HepG2 (cell line): ENCODE measurements at regions not wholly inside any gene's neighbourhood (a gene's known extent, or its start where the extent isn't known, plus 50 kb on each side); places are given as distances from the start of the nearest gene placed in this dataset.

Source experiments
- ATAC-seq: fragments of 200-7000 bp; cut with Tn5 transposase; 3 replicates; pipeline ENCODE4 v1.9.1; 2020; ENCODE audit warnings: mild to moderate bottlenecking, moderate library complexity
- BruUV-seq: library from RNA; stranded (reverse); fragments of 400-500 nt; replicated peaks from 2 replicates; lab custom pipeline; 2021; lab: Mats Ljungman, UMichigan
- CTCF ChIA-PET: fragments of 300-600 bp; formaldehyde crosslinking; extraction: SDS; loops from one replicate; lab custom pipeline; 2021; ENCODE audit warnings: low total read pairs, inconsistent platforms, low intra/inter-chr PET ratio; lab: Yijun Ruan, JAX
- POLR2A ChIA-PET: fragments of 350-600 bp; sonication (Branson Sonifier 250); formaldehyde crosslinking; loops from one replicate; lab custom pipeline; 2020; ENCODE audit warnings: antibody characterized with exemption, inconsistent platforms; lab: Yijun Ruan, JAX
- DNase-seq: peaks from one replicate; pipeline ENCODE4 v3.0.0-alpha.2; 2015; ENCODE audit warnings: low spot score
- FAIRE-seq: peaks from 3 replicates; lab custom pipeline; 2011; peaks lifted over from hg19 to GRCh38; lab: Jason Lieb, UNC
- H2AFZ ChIP-seq: one replicate; pipeline ENCODE4 v1.6.1; 2011; ENCODE audit warnings: low read length, inconsistent platforms
- H3K27ac ChIP-seq: fragments of 300-600 bp; 3 replicates; pipeline ENCODE4 v1.8.0; 2011; ENCODE audit warnings: mixed run types, mild to moderate bottlenecking, mixed read lengths, low read length, inconsistent platforms; ENCODE audit not compliant: insufficient read depth; ENCODE audit errors: extremely low read length
- H3K27me3 ChIP-seq, 2 experiments: fragments of 200-600 bp in 1 of 2; 2 replicates in 1 of 2; 3 replicates in 1 of 2; pipeline versions ENCODE4 v1.6.0 to v1.8.0; 2011; ENCODE audit warnings: low read length in 2 of 2, mild to moderate bottlenecking in 2 of 2, moderate library complexity in 2 of 2, inconsistent platforms in 1 of 2; ENCODE audit not compliant: insufficient read depth in 2 of 2, control insufficient read depth in 1 of 2
- H3K36me3 ChIP-seq, 2 experiments: fragments of 200-600 bp in 1 of 2; replicated peaks in 1 of 2; 2 replicates in 1 of 2; 3 replicates in 1 of 2; pipeline versions ENCODE4 v1.5.1 to v1.8.0; 2011; ENCODE audit warnings: low read length in 2 of 2, inconsistent platforms in 1 of 2; ENCODE audit not compliant: insufficient read depth in 2 of 2, control insufficient read depth in 1 of 2
- H3K4me1 ChIP-seq: 2 replicates; pipeline ENCODE4 v1.5.1; 2012; ENCODE audit warnings: low read length, inconsistent platforms; ENCODE audit not compliant: insufficient read depth
- H3K4me2 ChIP-seq: 2 replicates; pipeline ENCODE4 v1.6.0; 2011; ENCODE audit warnings: low read depth, low read length, inconsistent platforms
- H3K4me3 ChIP-seq, 3 experiments: fragments of 200-600 bp in 1 of 3; sonication (generic), shearing (Covaris generic) in 1 of 3; replicated peaks in 1 of 3; 2 replicates each; pipeline ENCODE4 v1.5.1; 2011 to 2016; ENCODE audit warnings: low read length in 3 of 3, inconsistent platforms in 2 of 3, low read depth in 2 of 3, mild to moderate bottlenecking in 2 of 3, control low read depth in 1 of 3, mixed read lengths in 1 of 3; ENCODE audit not compliant: insufficient read depth in 1 of 3
- H3K79me2 ChIP-seq: one replicate; pipeline ENCODE4 v1.6.1; 2011; ENCODE audit warnings: low read length, inconsistent platforms; ENCODE audit not compliant: insufficient read depth
- H3K9ac ChIP-seq: 2 replicates; pipeline ENCODE4 v1.6.0; 2011; ENCODE audit warnings: mild to moderate bottlenecking, low read depth, low read length, inconsistent platforms; ENCODE audit not compliant: insufficient read depth
- H3K9me3 ChIP-seq: 2 replicates; pipeline ENCODE4 v1.5.1; 2012; ENCODE audit warnings: mild to moderate bottlenecking, low read length
- H4K20me1 ChIP-seq: 2 replicates; pipeline ENCODE4 v1.6.0; 2011; ENCODE audit warnings: inconsistent platforms, mild to moderate bottlenecking, low read length, moderate library complexity; ENCODE audit not compliant: insufficient read depth
- ATF1 ChIP-seq: IDR thresholded peaks from 2 replicates; pipeline ENCODE4 v1.6.1; 2016; ENCODE audit warnings: mild to moderate bottlenecking, control low read depth
- ELF4 ChIP-seq: sonication (generic); formaldehyde crosslinking; IDR thresholded peaks from 2 replicates; pipeline ENCODE4 v1.5.0; 2020; ENCODE audit warnings: missing genetic modification reagents, mild to moderate bottlenecking, moderate library complexity, borderline replicate concordance
- HDAC6 ChIP-seq: fragments of 200-600 bp; sonication (generic); IDR thresholded peaks from 2 replicates; pipeline ENCODE4 v1.7.0; 2017; ENCODE audit warnings: mild to moderate bottlenecking, antibody characterized with exemption, low read length, low read depth
- KLF13 ChIP-seq: sonication (generic); formaldehyde crosslinking; IDR thresholded peaks from 2 replicates; pipeline ENCODE4 v1.4.0; 2020; ENCODE audit warnings: mild to moderate bottlenecking, missing genetic modification reagents
- NCOA2 ChIP-seq: sonication (generic); formaldehyde crosslinking; IDR thresholded peaks from 2 replicates; pipeline ENCODE4 v1.8.0; 2022; ENCODE audit warnings: inconsistent platforms
- NR3C1 ChIP-seq: sonication (generic); formaldehyde crosslinking; IDR thresholded peaks from 2 replicates; pipeline ENCODE4 v1.4.0; 2020; ENCODE audit warnings: missing genetic modification reagents
- RXRB ChIP-seq: IDR thresholded peaks from 2 replicates; pipeline ENCODE4 v1.6.1; 2016; ENCODE audit warnings: borderline replicate concordance, missing genetic modification reagents, missing compliant biosample characterization
- SMAD1 ChIP-seq: sonication (generic); formaldehyde crosslinking; IDR thresholded peaks from 2 replicates; pipeline ENCODE4 v1.4.0; 2020; ENCODE audit warnings: missing genetic modification reagents, low read depth, mild to moderate bottlenecking, borderline replicate concordance
- TBP ChIP-seq: sonication (generic); formaldehyde crosslinking; IDR thresholded peaks from 2 replicates; pipeline ENCODE4 v1.5.0; 2020; ENCODE audit warnings: missing genetic modification reagents
- ZC3H13 ChIP-seq: sonication (generic); formaldehyde crosslinking; IDR thresholded peaks from 2 replicates; pipeline ENCODE4 v1.8.1; 2023; ENCODE audit warnings: mild to moderate bottlenecking, missing genetic modification reagents, moderate library complexity
- ZNF510 ChIP-seq: sonication (generic); formaldehyde crosslinking; IDR thresholded peaks from 2 replicates; pipeline ENCODE4 v1.4.0; 2020; ENCODE audit warnings: low read depth, mild to moderate bottlenecking, missing genetic modification reagents
- ZNF616 ChIP-seq: sonication (generic); formaldehyde crosslinking; IDR thresholded peaks from 2 replicates; pipeline ENCODE4 v1.5.0; 2020; ENCODE audit warnings: low read depth, mild to moderate bottlenecking, missing genetic modification reagents
- ZNF772 ChIP-seq: sonication (generic); formaldehyde crosslinking; IDR thresholded peaks from 2 replicates; pipeline ENCODE4 v1.5.0; 2020; ENCODE audit warnings: mild to moderate bottlenecking, missing genetic modification reagents
- ZNF788 ChIP-seq: sonication (generic); formaldehyde crosslinking; IDR thresholded peaks from 2 replicates; pipeline ENCODE4 v1.5.0; 2020; ENCODE audit warnings: mild to moderate bottlenecking, missing genetic modification reagents, borderline replicate concordance
- WGBS: methylation state at CpG from one replicate; pipeline ENCODE4 v1.1.6; 2017; ENCODE audit warnings: low lambda C conversion rate; 5-methylcytosine and 5-hydroxymethylcytosine counted together
- in situ Hi-C: cut with HindIII; loops from 2 replicates; pipeline ENCODE4 v1.10.0; 2017; ENCODE audit warnings: low pct_unique_long_range_greater_than_20kb; ENCODE audit not compliant: extremely low pct_ligation_motif_present
- intact Hi-C: fragments of 100-400 bp; cut with micrococcal nuclease; formaldehyde crosslinking; loops from one replicate; pipeline ENCODE4 v1.10.0; 2022; ENCODE audit not compliant: unreplicated experiment
- TF ChIP-seq, protein P1 (sequence below): sonication (generic); formaldehyde crosslinking; IDR thresholded peaks from 2 replicates; pipeline ENCODE4 v1.4.0; 2020; ENCODE audit warnings: mild to moderate bottlenecking, missing genetic modification reagents
- TF ChIP-seq, protein P2 (sequence below): sonication (generic); formaldehyde crosslinking; IDR thresholded peaks from 2 replicates; pipeline ENCODE4 v1.4.0; 2020; ENCODE audit warnings: missing genetic modification reagents, borderline replicate concordance
- TF ChIP-seq, protein P3 (sequence below): sonication (generic); formaldehyde crosslinking; IDR thresholded peaks from 2 replicates; pipeline ENCODE4 v1.5.1; 2020; ENCODE audit warnings: missing genetic modification reagents, mild to moderate bottlenecking, borderline replicate concordance
- TF ChIP-seq, protein P4 (sequence below): sonication (generic); formaldehyde crosslinking; IDR thresholded peaks from 2 replicates; pipeline ENCODE4 v1.5.0; 2020; ENCODE audit warnings: mild to moderate bottlenecking, missing genetic modification reagents, borderline replicate concordance

DNA sequence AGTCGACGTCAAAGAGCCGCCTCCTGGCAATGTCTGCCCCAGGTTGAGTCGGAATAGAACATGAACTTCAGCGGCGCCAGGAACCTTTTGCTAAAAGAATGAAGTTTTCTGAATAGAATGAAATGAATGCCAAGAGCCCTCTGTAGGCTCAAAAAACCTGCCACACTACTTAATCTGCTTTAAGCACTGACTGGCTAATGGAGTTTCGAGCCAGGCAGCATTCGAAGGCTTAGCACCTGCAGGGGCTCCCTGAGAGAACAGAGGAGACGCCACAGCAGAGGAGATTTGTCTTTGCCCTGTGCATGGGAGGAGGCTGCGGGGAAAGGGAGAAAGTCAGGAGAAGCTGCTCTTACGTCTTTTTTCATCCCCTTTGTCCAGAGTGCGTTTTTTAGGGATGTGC is 641.7 kb downstream of the AJAP1 start:
- H3K79me2 ChIP-seq = no peaks in the 10 kb centered on the region
- H2AFZ ChIP-seq = no peak overlapping the region
- ChIA-PET CTCF (no interaction called here), POLR2A (no interaction called here)
- no peak for DNase-seq
- intact Hi-C loops (no loop called here), in situ Hi-C loops (no loop called here)
- no peak overlapping the region for H3K4me3 ChIP-seq
- H3K27ac ChIP-seq = no peak overlapping the region
- no peak for FAIRE-seq
- peaks cover 11% of the 10 kb centered on the region for H3K9me3 ChIP-seq
- H4K20me1 ChIP-seq = no peaks in the 10 kb centered on the region
- no peak overlapping the region for H3K4me2 ChIP-seq
- H3K9ac ChIP-seq = no peak overlapping the region
- 29% methylated on average over 10 of the region's 12 CpGs for WGBS
- no peak for ATAC-seq
- BruUV-seq = no TSS peak
- H3K36me3 ChIP-seq = no peaks in the 10 kb centered on the region
- peaks cover 0 to 10% of the 10 kb centered on the region in 2 experiments; a peak in 3 of 5 replicates for H3K27me3 ChIP-seq
- no peaks in the 10 kb centered on the region for H3K4me1 ChIP-seq
- TF ChIP-seq ZNF788 (CRISPR knock-in tag) (no peak), ELF4 (CRISPR knock-in tag) (no peak), ATF1 (no peak), RXRB (CRISPR knock-in tag) (no peak), NR3C1 (no peak), KLF13 (CRISPR knock-in tag) (no peak), TBP (no peak), ZNF772 (CRISPR knock-in tag) (no peak), SMAD1 (CRISPR knock-in tag) (no peak), HDAC6 (no peak), ZNF616 (CRISPR knock-in tag) (no peak), NCOA2 (CRISPR knock-in tag) (no peak), ZNF510 (CRISPR knock-in tag) (no peak), ZC3H13 (CRISPR knock-in tag) (no peak)
- TF ChIP-seq, protein P1, sequence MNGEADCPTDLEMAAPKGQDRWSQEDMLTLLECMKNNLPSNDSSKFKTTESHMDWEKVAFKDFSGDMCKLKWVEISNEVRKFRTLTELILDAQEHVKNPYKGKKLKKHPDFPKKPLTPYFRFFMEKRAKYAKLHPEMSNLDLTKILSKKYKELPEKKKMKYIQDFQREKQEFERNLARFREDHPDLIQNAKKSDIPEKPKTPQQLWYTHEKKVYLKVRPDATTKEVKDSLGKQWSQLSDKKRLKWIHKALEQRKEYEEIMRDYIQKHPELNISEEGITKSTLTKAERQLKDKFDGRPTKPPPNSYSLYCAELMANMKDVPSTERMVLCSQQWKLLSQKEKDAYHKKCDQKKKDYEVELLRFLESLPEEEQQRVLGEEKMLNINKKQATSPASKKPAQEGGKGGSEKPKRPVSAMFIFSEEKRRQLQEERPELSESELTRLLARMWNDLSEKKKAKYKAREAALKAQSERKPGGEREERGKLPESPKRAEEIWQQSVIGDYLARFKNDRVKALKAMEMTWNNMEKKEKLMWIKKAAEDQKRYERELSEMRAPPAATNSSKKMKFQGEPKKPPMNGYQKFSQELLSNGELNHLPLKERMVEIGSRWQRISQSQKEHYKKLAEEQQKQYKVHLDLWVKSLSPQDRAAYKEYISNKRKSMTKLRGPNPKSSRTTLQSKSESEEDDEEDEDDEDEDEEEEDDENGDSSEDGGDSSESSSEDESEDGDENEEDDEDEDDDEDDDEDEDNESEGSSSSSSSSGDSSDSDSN (CRISPR knock-in tag) = no peak
- TF ChIP-seq, protein P2, sequence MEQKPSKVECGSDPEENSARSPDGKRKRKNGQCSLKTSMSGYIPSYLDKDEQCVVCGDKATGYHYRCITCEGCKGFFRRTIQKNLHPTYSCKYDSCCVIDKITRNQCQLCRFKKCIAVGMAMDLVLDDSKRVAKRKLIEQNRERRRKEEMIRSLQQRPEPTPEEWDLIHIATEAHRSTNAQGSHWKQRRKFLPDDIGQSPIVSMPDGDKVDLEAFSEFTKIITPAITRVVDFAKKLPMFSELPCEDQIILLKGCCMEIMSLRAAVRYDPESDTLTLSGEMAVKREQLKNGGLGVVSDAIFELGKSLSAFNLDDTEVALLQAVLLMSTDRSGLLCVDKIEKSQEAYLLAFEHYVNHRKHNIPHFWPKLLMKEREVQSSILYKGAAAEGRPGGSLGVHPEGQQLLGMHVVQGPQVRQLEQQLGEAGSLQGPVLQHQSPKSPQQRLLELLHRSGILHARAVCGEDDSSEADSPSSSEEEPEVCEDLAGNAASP (CRISPR knock-in tag) = no peak
- TF ChIP-seq, protein P3, sequence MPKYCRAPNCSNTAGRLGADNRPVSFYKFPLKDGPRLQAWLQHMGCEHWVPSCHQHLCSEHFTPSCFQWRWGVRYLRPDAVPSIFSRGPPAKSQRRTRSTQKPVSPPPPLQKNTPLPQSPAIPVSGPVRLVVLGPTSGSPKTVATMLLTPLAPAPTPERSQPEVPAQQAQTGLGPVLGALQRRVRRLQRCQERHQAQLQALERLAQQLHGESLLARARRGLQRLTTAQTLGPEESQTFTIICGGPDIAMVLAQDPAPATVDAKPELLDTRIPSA (CRISPR knock-in tag) = no peak
- TF ChIP-seq, protein P4, sequence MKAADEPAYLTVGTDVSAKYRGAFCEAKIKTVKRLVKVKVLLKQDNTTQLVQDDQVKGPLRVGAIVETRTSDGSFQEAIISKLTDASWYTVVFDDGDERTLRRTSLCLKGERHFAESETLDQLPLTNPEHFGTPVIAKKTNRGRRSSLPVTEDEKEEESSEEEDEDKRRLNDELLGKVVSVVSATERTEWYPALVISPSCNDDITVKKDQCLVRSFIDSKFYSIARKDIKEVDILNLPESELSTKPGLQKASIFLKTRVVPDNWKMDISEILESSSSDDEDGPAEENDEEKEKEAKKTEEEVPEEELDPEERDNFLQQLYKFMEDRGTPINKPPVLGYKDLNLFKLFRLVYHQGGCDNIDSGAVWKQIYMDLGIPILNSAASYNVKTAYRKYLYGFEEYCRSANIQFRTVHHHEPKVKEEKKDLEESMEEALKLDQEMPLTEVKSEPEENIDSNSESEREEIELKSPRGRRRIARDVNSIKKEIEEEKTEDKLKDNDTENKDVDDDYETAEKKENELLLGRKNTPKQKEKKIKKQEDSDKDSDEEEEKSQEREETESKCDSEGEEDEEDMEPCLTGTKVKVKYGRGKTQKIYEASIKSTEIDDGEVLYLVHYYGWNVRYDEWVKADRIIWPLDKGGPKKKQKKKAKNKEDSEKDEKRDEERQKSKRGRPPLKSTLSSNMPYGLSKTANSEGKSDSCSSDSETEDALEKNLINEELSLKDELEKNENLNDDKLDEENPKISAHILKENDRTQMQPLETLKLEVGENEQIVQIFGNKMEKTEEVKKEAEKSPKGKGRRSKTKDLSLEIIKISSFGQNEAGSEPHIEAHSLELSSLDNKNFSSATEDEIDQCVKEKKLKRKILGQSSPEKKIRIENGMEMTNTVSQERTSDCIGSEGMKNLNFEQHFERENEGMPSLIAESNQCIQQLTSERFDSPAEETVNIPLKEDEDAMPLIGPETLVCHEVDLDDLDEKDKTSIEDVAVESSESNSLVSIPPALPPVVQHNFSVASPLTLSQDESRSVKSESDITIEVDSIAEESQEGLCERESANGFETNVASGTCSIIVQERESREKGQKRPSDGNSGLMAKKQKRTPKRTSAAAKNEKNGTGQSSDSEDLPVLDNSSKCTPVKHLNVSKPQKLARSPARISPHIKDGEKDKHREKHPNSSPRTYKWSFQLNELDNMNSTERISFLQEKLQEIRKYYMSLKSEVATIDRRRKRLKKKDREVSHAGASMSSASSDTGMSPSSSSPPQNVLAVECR (CRISPR knock-in tag) = no peak
